ENCODE measurements at regions not wholly inside any gene's neighbourhood (a gene's known extent, or its start where the extent isn't known, plus 50 kb on each side); places are given as distances from the start of the nearest gene placed in this dataset.
"Not testable (repeated sequence)": the region's sequence is repeated elsewhere in the genome, so short reads cannot be mapped to it uniquely, and the experiment has no call there.

GRCh38 chr3:194860725-194861124 lies 175.0 kb downstream of the FAM43A start:
- DNase-seq (ENCODE audit: low read depth in 3 of 3, low spot score in 1 of 3), result no peak

GRCh38 chr3:194861375-194861774 lies 175.7 kb downstream of the FAM43A start:
- DNase-seq (ENCODE audit: low read depth in 3 of 3, low spot score in 1 of 3), result no peak

DNA sequence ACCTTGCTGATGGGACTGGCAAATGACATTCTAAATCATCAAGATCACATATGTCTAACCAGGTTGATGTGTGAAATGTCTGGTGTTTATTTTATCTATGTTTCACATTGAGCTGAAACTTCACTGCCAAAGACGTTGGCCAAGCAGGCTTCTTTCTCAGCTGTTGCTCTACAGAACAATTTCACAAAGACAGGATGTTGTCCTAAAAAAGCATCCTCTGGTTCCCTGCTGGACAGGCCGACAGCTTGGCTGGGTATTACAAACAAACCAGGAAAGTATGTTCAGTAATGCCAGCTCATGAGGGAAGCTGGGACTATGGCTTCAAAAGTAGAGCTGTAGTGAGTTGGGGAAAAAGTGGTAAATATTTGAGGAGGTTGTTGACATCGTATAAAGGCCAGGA lies 179.4 kb downstream of the FAM43A start:
- DNase-seq (ENCODE audit: low read depth in 3 of 3, low spot score in 1 of 3), result no peak

- no peak for DNase-seq (ENCODE audit: low read depth in 3 of 3, low spot score in 1 of 3)
Observed at GRCh38 chr3:194865615-194866014, 179.9 kb downstream of the FAM43A start.

DNA sequence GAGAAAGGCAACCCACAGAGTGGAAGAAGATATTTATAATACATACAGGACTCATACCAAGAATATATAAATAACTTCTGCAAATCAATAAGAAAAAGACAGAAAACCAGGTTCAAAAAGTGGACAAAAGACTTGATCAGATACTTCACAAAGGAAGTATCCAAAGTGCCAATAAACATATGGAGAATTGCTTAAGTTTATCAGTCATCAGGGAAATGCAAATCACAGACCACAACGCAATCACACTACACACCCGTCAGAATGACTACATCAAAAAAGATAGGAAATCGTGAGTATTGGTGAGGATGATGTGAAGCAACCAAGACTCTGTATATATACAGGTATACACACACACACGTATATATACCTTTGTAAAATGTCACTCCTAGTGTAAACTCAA lies 180.6 kb downstream of the FAM43A start:
- DNase-seq (ENCODE audit: low read depth in 3 of 3, low spot score in 1 of 3), result no peak

DNA sequence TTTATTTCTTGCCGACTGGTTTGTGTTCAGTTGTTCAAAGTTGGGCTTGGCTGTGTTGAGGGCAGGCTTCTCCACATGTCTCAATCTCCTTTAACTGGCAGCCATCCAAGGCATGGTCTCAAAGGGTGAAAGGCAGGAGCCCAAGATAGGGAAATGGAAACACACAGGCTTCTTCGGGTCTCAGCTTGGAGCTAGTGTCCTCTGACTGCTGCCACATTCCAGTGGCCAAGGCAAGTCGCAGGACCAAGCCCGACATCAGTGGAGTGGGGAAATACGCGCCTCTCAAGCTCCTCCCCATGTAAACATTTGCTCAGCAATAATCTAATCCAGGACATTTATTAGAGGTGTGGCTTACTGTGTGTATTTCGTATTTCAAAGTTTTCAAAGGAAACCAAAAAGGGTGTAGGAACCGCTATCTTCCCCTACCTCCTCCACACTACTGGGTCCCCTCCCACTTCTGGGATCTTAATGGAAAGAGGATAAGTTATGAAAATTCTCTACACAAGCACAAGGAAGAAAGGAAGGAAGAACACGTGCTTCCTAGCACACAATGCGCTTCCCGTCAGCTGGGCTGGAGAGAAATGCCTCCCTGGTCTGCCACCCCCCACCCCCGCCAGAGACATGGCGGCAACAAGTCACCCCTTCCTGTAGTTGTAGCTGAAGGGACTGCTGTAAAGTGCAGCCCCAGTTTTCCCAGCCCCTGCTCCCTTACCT lies 181.7 kb downstream of the FAM43A start:
- DNase-seq (ENCODE audit: low read depth in 3 of 3, low spot score in 1 of 3), result no peak

DNA sequence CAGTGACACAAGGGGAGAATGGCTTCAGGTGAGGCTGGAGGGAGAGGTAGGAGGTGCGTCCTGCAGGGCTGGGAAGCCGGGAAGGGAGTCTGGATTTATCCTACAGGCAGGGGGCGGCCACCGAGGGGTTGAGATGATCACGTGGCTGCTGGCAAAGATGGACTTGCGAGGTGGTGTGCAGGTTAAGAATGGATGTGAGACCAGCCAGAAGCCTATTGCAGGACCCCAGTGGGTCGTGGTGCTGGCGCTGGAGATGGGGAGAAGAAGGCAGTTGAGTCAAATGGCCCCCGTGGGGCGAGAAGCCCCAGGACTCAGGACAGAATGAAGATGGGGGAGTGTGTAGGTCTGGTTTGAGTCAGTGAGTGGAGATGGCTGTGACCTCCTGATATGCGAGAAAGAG lies 183.1 kb downstream of the FAM43A start:
- no peak for DNase-seq (ENCODE audit: low read depth in 3 of 3, low spot score in 1 of 3)

DNA sequence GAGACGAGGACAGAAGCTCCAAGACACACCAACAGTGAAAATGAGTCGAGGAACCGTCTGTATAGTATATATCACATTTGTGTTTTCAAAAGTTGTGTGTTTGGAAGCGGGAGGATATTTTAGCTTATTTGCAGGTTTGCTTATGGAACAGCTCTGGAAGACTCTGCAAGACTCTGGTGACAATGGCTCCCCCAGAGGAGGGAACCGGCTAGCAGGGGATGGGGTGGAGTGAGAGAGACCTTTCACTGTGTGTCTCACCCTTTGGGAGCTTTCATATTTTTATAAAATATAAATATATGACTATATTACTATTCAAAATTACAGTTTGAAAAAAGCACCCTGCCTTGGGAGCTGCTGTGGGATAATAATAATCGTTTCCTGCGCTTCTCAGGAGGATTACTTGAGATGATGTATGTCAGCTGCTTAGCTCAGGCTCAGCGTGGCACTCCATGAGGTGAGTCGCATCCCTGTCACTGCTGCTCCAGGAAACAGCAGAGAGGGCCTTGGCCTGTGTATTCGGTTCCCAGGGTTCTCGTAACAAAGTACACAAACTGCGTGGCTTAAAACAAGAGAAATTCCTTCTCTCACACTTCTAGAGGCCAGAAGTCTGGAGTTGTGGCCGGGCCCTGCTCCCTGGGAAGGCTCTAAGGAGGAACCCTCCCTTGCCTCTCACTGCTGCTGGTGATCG lies 183.9 kb downstream of the FAM43A start:
- no peak for DNase-seq (ENCODE audit: low read depth in 3 of 3, low spot score in 1 of 3)

GRCh38 chr3:194870394-194871110 lies 184.9 kb downstream of the FAM43A start:
- no peak for DNase-seq (ENCODE audit: low read depth in 3 of 3, low spot score in 1 of 3)

DNA sequence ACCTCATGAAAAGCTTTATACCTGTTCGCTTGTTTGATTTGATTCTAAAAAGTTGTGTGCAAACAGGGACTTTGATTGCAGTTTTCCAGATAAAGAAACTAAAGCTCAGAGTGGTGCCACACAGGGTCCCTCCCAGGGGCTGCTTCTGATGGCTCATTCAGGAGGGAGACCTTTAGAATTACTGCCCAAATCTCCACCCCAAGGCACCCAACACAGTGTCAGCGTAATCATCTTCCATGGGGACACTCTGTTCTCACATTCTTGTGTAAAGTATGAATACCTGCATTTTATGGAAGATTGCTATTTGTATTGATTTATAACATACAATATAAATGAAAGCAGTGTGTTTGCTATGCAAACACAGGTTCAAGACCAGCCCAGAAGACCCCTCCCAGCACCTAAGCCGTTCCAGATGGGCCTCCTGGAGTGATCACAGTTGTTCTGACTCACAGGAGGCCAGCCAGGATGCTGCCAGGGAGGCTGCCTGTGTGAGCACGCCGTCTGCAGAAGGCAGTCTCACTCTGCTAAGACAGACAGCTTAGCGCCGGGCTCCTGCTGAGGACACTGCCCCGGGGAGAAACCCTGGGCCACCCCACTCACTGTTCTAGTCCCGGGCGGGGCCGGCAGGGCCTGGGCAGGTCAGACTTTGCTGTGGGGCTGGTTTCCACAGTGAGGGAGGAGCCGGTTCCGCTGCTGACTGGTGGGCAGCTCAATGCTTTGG lies 185.6 kb downstream of the FAM43A start:
- DNase-seq (ENCODE audit: low read depth in 3 of 3, low spot score in 1 of 3), result no peak

DNA sequence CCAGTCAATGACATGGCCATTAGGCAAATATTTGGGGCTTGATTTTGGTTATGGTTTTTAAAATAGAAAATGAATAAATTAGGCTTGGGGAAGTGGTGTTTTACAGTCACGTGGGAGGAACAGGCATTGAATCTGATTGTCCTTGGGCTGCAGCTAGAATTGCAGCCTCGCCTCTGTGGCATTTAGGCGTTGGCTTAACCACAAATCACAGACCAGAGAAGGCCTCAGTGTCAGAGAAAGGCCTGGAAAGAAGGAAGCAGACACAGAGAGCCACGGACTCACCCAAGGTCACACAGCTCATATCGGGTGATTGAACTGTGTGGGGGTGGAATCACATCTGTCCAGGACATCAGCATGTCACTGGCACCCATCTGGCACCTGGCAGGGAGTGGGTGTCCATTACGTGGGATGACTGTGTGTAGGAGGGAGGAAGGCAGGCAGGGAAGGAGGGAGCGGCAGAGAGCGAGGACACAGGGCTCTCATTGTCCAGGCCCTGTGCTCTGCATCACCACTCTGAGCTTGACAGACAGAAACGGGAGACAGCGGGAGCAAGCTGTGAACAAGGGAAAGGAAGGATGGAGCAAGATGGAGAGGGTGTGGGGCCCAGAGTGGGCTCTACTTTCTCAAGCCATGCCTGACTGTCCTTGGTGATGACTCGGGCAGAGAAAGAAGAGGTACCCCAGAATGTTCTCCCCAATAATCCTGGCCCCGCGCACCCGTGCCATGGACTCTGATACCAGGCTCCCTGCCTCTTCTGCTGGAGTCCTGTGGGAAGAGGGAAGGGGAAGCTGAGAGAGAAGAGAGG lies 186.4 kb downstream of the FAM43A start:
- no peak for DNase-seq (ENCODE audit: low read depth in 3 of 3, low spot score in 1 of 3)

DNA sequence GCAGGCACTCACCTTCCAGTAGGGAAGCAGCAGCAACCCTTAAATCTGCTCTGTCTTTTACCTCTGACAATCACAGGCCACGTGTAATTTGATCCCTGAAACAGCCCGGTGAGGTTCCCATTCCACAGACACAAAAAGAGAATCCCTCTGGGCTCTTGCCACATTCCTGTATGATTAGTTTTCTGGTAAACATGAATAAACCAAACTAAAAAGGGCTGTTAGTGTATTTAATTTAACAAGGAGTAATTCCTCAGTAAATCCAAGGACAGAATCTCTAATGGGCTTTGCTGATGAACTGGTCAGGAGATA lies 186.9 kb downstream of the FAM43A start:
- no peak for DNase-seq (ENCODE audit: low read depth in 3 of 3, low spot score in 1 of 3)

DNA sequence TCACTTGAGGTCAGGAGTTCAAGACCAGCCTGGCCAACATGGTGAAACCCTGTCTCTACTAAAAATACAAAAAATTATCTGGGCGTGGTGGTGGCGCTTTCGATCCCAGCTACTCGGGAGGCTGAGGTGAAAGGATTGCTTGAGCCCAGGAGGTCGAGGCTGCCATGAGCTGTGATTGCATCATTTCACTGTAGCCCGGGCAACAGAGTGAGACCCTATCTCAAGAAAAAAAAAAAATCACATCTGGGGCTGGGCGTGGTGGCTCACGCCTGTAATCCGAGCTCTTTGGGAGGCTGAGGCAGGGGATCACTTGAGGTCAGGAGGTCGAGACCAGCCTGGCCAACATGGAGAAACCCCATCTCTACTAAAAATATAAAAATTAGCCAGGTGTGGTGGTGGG lies 187.8 kb downstream of the FAM43A start:
- not testable (repeated sequence) for DNase-seq (ENCODE audit: low read depth in 3 of 3, low spot score in 1 of 3)

GRCh38 chr3:194874206-194874605 lies 188.5 kb downstream of the FAM43A start:
- no peak for DNase-seq (ENCODE audit: low read depth in 3 of 3, low spot score in 1 of 3)

DNA sequence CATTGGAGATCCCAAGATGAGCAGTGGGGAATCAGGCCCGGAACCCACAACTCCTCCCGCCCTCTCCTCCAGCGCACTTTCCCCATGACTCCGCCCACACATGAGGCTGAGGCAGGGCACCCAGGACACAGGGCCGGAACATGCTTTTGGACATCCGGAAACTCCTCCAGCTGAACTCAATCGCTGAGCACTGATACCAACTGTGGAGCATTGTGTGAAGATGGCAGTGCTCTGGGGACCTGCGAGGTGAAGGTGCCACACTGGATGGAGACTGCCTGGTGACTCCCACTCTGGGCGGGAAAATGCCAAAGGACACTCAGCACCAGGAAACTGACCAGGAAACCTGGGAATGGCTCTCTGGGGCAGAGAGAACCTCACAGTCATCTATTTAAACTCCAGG lies 189.1 kb downstream of the FAM43A start:
- no peak for DNase-seq (ENCODE audit: low read depth in 3 of 3, low spot score in 1 of 3)

- no peak for DNase-seq (ENCODE audit: low read depth in 3 of 3, low spot score in 1 of 3)
Observed at GRCh38 chr3:194875581-194876402, 190.1 kb downstream of the FAM43A start.

- DNase-seq (ENCODE audit: low read depth in 3 of 3, low spot score in 1 of 3), result no peak
Observed at GRCh38 chr3:194876403-194877095, 190.9 kb downstream of the FAM43A start.

DNA sequence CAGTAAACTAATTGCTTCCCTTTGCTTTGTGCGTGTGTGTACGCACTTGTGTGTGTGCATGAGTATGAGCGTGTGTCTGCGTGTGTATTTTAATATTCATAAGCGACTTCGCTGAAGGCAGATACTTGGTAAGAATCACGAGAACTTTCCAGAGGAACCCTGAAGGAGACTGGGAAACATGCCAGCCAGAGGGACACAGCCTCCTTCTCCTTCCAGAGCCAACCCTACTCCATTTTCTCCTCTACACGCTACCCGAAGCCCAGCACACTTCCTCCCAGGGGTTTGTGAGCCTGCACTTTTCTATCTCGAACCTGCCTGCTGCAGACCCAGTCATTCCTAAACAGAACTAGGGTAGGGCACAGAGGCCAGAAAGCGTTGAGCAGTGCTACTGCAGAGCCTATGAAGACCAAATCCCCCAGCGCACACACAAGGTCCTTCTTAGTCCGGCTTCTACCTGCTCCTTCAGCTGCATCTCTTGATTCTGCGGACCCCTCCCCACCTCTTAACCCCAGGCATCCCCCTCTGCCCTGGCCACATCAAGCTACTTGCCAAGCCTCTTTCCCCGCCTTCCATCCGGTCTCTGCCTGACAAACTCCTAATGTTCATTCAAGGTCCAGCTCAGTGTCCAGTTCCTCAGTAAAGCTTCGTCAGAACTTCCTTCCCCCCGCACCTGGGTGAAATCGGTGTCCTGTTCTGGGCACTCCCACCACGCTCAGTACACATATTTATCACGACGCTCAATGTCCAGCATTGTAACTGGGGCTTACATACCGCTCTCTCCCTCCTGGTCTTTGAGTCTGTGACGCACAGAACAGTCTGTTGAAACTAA lies 191.8 kb downstream of the FAM43A start:
- no peak for DNase-seq (ENCODE audit: low read depth in 3 of 3, low spot score in 1 of 3)
